Heart right ventricle (tissue), 16 donors: ENCODE measurements at regions not wholly inside any gene's neighbourhood (a gene's known extent, or its start where the extent isn't known, plus 50 kb on each side); places are given as distances from the start of the nearest gene placed in this dataset.

Source experiments
- ATAC-seq, 8 donors: fragments of 200-7000 bp; cut with Tn5 transposase; one replicate each; pipeline ENCODE4 v1.9.1; 2020; ENCODE audit warnings: mild to moderate bottlenecking in 8 of 8, moderate library complexity in 8 of 8, moderate number of reproducible peaks in 1 of 8
- DNase-seq, 2 donors: peaks; one replicate each; pipeline ENCODE4 v3.0.0-alpha.2; 2020
- H3K27ac ChIP-seq, 10 donors: fragments of 200-600 bp; sonication (generic) in 2 of 10; one replicate each; pipeline versions ENCODE4 v1.5.0 to v1.8.0; 2020 to 2022; ENCODE audit warnings: mild to moderate bottlenecking in 3 of 10
- H3K27me3 ChIP-seq, 7 donors: fragments of 200-600 bp; one replicate each; pipeline ENCODE4 v1.8.0; 2021 to 2022; ENCODE audit warnings: mild to moderate bottlenecking in 2 of 7
- H3K36me3 ChIP-seq, 9 donors: fragments of 200-600 bp; sonication (generic) in 1 of 9; one replicate each; pipeline versions ENCODE4 v1.5.0 to v1.8.0; 2020 to 2022; ENCODE audit warnings: mild to moderate bottlenecking in 2 of 9
- H3K4me1 ChIP-seq, 9 donors: fragments of 200-600 bp; sonication (generic) in 1 of 9; one replicate each; pipeline versions ENCODE4 v1.5.0 to v1.8.0; 2020 to 2022; ENCODE audit warnings: mild to moderate bottlenecking in 4 of 9
- H3K4me3 ChIP-seq, 10 donors: fragments of 200-600 bp; sonication (generic) in 2 of 10; one replicate each; pipeline versions ENCODE4 v1.5.0 to v1.8.0; 2020 to 2022; ENCODE audit warnings: mild to moderate bottlenecking in 7 of 10, moderate library complexity in 2 of 10
- H3K9me3 ChIP-seq, 11 donors: fragments of 200-600 bp in 10 of 11; sonication (generic) in 2 of 11; one replicate each; pipeline versions ENCODE4 v1.5.0 to v1.8.0; 2013 to 2022; ENCODE audit warnings: mild to moderate bottlenecking in 2 of 11, control low read depth in 1 of 11, moderate library complexity in 1 of 11
- WGBS, 2 donors: extraction: QIAGEN DNeasy Blood & Tissue Kit; methylation state at CpG; one replicate each; pipeline ENCODE4 v1.1.7; 2013; ENCODE audit warnings: inconsistent platforms in 1 of 2; 5-methylcytosine and 5-hydroxymethylcytosine counted together
- intact Hi-C, 10 donors: fragments of 100-400 bp; cut with DNase I; formaldehyde crosslinking; loops; one replicate each; pipeline versions ENCODE4 v1.11.1 to v1.14.2; 2022
- TF ChIP-seq, protein P1 (sequence below), 9 donors: fragments of 200-600 bp; sonication (generic) in 2 of 9; IDR thresholded peaks; one replicate each; pipeline versions ENCODE4 v1.5.0 to v1.8.0; 2021 to 2022; ENCODE audit warnings: antibody characterized with exemption in 9 of 9, mild to moderate bottlenecking in 5 of 9, moderate library complexity in 1 of 9
- donor health status: Arrhythmogenic right ventricular cardiomyopathy.
- donor health status: ischemic (EF 13 %, LVEDD 7.1; RV severe dilation, severe dysfunction).
- donor health status: healthy with polysubstance abuse.
- donor health status: DM: no; HTN: yes; CAD: no.
- donor health status: DM: no; HTN: no; CAD: no.
- donor health status: ischemic (EF 25% LVEDD 6.9; RV normal size, moderate dysfunction).
- donor health status: ischemic (EF 25% LVEDD 5.7; RV mildly dilated, moderate dysfunction).
- donor health status: healthy.
- donor health status: DM: yes; HTN: yes; CAD: no.
- donor health status: Ischemic cardiomyopathy.
- donor health status: ischemic (EF 35%, LVEDD 5.7; RV mildly dilated, moderate dysfunction).
- donor health status: nonischemic (EF 11% LVEDD 7.7; RV severe dilation, severe dysfunction).
- donor health status: DM: yes; HTN: yes; CAD: no.
- donor health status: PGD.
- donor health status: ischemic (EF 29% LVEDD 5.4; RV normal size, mild dysfunction).
- donor health status: nonischemic (EF 23%, LVEDD 6.1; RV moderate dilation, normal function).

DNA sequence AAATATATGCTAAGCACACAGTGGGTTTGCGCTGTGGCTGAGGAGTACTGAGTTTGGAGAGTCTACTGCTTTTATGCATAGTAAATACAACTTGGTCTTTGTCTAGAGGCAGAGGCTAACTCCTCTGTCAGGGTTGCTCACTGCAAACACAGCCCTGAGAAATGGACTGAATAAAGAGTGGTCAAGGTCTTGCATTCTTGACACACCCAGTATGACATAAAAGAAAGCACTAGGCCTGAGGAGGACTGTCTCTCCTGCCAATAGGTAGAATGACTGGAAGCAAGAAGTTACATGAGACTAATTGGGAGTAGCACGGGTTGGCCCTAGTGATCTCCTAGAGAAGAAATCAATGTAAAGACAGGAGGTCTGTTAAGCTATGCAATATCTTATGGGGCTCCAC, 367.2 kb upstream of the B3GALT2 start:
- 92 to 96% methylated on average over 2 of the region's 2 CpGs for WGBS, 2 donors
- peaks cover 0 to 3% (median 0%) of the 10 kb centered on the region in 11 donors for H3K9me3 ChIP-seq
- DNase-seq (no peak), ATAC-seq (no peak)
- no peaks in the 10 kb centered on the region for H3K27me3 ChIP-seq
- H3K36me3 ChIP-seq, result no peaks in the 10 kb centered on the region
- H3K27ac ChIP-seq, result no peak overlapping the region
- TF ChIP-seq, protein P1, sequence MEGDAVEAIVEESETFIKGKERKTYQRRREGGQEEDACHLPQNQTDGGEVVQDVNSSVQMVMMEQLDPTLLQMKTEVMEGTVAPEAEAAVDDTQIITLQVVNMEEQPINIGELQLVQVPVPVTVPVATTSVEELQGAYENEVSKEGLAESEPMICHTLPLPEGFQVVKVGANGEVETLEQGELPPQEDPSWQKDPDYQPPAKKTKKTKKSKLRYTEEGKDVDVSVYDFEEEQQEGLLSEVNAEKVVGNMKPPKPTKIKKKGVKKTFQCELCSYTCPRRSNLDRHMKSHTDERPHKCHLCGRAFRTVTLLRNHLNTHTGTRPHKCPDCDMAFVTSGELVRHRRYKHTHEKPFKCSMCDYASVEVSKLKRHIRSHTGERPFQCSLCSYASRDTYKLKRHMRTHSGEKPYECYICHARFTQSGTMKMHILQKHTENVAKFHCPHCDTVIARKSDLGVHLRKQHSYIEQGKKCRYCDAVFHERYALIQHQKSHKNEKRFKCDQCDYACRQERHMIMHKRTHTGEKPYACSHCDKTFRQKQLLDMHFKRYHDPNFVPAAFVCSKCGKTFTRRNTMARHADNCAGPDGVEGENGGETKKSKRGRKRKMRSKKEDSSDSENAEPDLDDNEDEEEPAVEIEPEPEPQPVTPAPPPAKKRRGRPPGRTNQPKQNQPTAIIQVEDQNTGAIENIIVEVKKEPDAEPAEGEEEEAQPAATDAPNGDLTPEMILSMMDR (IDR thresholded peaks at IDR 0.05), result no peak
- no peak overlapping the region for H3K4me3 ChIP-seq
- intact Hi-C loops, result no loop called here
- H3K4me1 ChIP-seq, result peaks cover 0 to 6% (median 0%) of the 10 kb centered on the region in 9 donors

DNA sequence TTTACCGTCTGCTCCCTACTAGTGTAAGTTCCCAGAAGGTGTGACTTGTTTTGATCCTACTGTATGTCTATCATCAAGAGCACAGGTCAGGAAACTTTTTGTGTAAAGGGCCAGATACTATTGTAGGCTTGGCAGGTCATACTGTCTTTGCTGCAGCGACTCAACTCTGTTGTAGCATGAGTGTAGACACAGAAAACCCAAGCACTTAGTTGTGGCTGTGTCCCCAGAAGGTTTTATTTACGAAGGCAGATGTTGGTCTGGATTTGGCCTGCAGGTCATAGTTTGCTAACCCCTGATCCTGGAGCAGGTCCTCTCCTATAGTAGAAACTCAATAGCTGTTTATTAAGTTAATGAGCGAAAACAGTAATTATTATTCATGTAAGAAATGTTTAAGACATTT, 365.9 kb upstream of the B3GALT2 start:
- Histone ChIP-seq H3K27ac (no peak overlapping the region), H3K9me3 (peaks cover 0 to 3% (median 0%) of the 10 kb centered on the region in 11 donors), H3K36me3 (no peaks in the 10 kb centered on the region), H3K27me3 (no peaks in the 10 kb centered on the region), H3K4me1 (no peaks in the 10 kb centered on the region), H3K4me3 (no peak overlapping the region)
- DNase-seq (no peak), ATAC-seq (peak in 1 of 8 donors; percentile 45)
- TF ChIP-seq, protein P1 (IDR thresholded peaks at IDR 0.05), result no peak
- 84 to 85% methylated on average over 4 of the region's 4 CpGs for WGBS, 2 donors
- intact Hi-C loops, result no loop called here

DNA sequence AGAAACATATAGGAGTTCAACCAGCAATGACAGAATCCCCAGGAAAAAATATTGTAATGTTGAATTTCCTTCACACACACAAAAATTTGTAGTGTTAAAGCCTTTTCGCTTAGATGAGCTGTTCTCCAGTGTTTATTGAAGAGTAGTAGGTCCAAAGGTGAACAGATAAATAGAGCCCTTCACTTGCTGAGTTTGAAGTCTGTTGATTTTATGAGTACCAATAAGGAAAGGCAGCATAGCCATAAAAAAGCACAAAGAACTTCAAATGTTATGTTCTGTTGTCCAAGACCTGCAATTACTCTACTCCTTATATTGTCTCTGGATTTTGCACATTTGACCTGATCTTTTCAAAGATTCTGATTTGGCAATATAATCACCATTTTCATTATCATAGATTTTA, 362.7 kb upstream of the B3GALT2 start:
- ATAC-seq, result no peak
- no peaks in the 10 kb centered on the region for H3K36me3 ChIP-seq
- 95 to 97% methylated on average over 1 of the region's 1 CpG for WGBS, 2 donors
- H3K27me3 ChIP-seq, result no peaks in the 10 kb centered on the region
- no peak overlapping the region for H3K27ac ChIP-seq
- no peak for DNase-seq
- H3K9me3 ChIP-seq, result peaks cover 0 to 3% (median 0%) of the 10 kb centered on the region in 11 donors
- TF ChIP-seq, protein P1 (IDR thresholded peaks at IDR 0.05), result no peak
- intact Hi-C loops, result no loop called here
- H3K4me1 ChIP-seq, result no peaks in the 10 kb centered on the region
- no peak overlapping the region for H3K4me3 ChIP-seq

DNA sequence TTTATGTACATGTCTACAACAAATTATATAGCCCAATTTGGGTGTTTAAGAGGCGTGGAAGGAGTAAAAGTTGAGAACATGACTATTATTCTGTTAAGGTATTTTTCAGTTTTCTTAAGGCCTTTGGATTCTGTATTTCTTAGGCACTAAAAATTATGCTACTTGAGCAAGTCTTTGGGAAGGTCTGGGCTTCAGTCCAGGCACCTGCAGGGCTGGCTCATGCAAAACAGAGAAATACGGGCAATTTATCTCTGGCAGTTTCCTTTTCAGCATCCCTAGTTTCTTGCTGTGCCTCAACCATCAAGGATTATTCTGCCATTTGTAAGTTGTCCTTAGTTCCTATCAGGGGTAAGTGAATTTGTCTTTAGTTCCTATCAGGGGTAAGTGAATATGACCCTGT, 358.8 kb upstream of the B3GALT2 start:
- 78 to 92% methylated on average over 2 of the region's 2 CpGs for WGBS, 2 donors
- intact Hi-C loops, result no loop called here
- H3K4me3 ChIP-seq, result no peak overlapping the region
- no peaks in the 10 kb centered on the region for H3K36me3 ChIP-seq
- peaks cover 0 to 3% (median 0%) of the 10 kb centered on the region in 11 donors for H3K9me3 ChIP-seq
- DNase-seq (no peak), ATAC-seq (no peak)
- H3K4me1 ChIP-seq, result peaks cover 0 to 12% (median 0%) of the 10 kb centered on the region in 9 donors
- H3K27me3 ChIP-seq, result no peaks in the 10 kb centered on the region
- H3K27ac ChIP-seq, result no peak overlapping the region
- TF ChIP-seq, protein P1 (IDR thresholded peaks at IDR 0.05), result no peak
